DOHH2 (cell line): ENCODE measurements at regions not wholly inside any gene's neighbourhood (a gene's known extent, or its start where the extent isn't known, plus 50 kb on each side); places are given as distances from the start of the nearest gene placed in this dataset.

ENCODE experiments used
- CTCF ChIP-seq: fragments of 200-600 bp; sonication (generic); IDR thresholded peaks from one replicate; pipeline ENCODE4 v1.5.1; 2014; ENCODE audit warnings: antibody characterized with exemption, mild to moderate bottlenecking, low read depth, low read length; ENCODE audit not compliant: poor library complexity, severe bottlenecking
- EZH2phosphoT487 ChIP-seq: fragments of 200-600 bp; sonication (generic); IDR thresholded peaks from 2 replicates; pipeline ENCODE4 v1.6.1; 2017; ENCODE audit warnings: borderline replicate concordance, mild to moderate bottlenecking, antibody characterized with exemption, low read length, moderate library complexity, mixed read lengths

GRCh38 chr1:110811529-110811928 is 61.4 kb upstream of the CD53 start:
- TF ChIP-seq CTCF (no peak), EZH2phosphoT487 (no peak)
